Common myeloid progenitor, CD34-positive (primary cell): ENCODE measurements at regions not wholly inside any gene's neighbourhood (a gene's known extent, or its start where the extent isn't known, plus 50 kb on each side); places are given as distances from the start of the nearest gene placed in this dataset.

ENCODE experiments used
- CTCF ChIA-PET: fragments of 350-600 bp; sonication (Branson Sonifier 250); formaldehyde crosslinking; loops from one replicate; lab custom pipeline; 2021; ENCODE audit warnings: antibody characterized with exemption; lab: Charles Lee
- POLR2A ChIA-PET: fragments of 350-600 bp; sonication (Branson Sonifier 250); formaldehyde crosslinking; loops from one replicate; lab custom pipeline; 2021; ENCODE audit warnings: antibody characterized with exemption; lab: Charles Lee
- DNase-seq, 3 donors: peaks; one replicate each; pipeline versions ENCODE4 v3.0.0 to v3.0.0-alpha.2; 2013
- H3K27ac ChIP-seq, 2 experiments: 1 replicate in 1 of 2; 2 replicates in 1 of 2; pipeline ENCODE4 v1.7.0; 2013; ENCODE audit warnings: inconsistent platforms in 2 of 2, low read length in 2 of 2, mild to moderate bottlenecking in 2 of 2, low read depth in 1 of 2, moderate library complexity in 1 of 2; ENCODE audit not compliant: severe bottlenecking in 2 of 2, insufficient read depth in 1 of 2, poor library complexity in 1 of 2
- H3K27me3 ChIP-seq, 5 experiments: replicated peaks in 2 of 5; 1 replicate in 3 of 5; 2 replicates in 2 of 5; pipeline versions ENCODE4 v1.6.1 to v1.7.0; 2013; ENCODE audit warnings: low read length in 4 of 5, mild to moderate bottlenecking in 2 of 5, moderate library complexity in 2 of 5, inconsistent platforms in 1 of 5; ENCODE audit not compliant: insufficient read depth in 5 of 5, control insufficient read depth in 4 of 5
- H3K36me3 ChIP-seq, 4 experiments: 1 replicate in 2 of 4; 2 replicates in 2 of 4; pipeline versions ENCODE4 v1.6.1 to v1.7.0; 2013; ENCODE audit warnings: low read length in 3 of 4, control low read depth in 1 of 4, mild to moderate bottlenecking in 1 of 4; ENCODE audit not compliant: control insufficient read depth in 4 of 4, insufficient read depth in 4 of 4
- H3K4me1 ChIP-seq, 4 experiments: 1 replicate in 3 of 4; 2 replicates in 1 of 4; pipeline versions ENCODE4 v1.6.1 to v1.7.1; 2013; ENCODE audit warnings: low read length in 3 of 4, mild to moderate bottlenecking in 3 of 4, control low read depth in 1 of 4, inconsistent platforms in 1 of 4, moderate library complexity in 1 of 4; ENCODE audit not compliant: control insufficient read depth in 4 of 4, insufficient read depth in 4 of 4; ENCODE audit errors: control extremely low read depth in 1 of 4
- H3K4me3 ChIP-seq, 7 experiments: 1 replicate in 4 of 7; 2 replicates in 3 of 7; pipeline versions ENCODE4 v1.5.1 to v1.7.0; 2013; ENCODE audit warnings: mild to moderate bottlenecking in 7 of 7, low read length in 6 of 7, moderate library complexity in 6 of 7, inconsistent platforms in 2 of 7, low read depth in 2 of 7, control low read depth in 1 of 7; ENCODE audit not compliant: insufficient read depth in 4 of 7, control insufficient read depth in 1 of 7; ENCODE audit errors: extremely low read depth in 1 of 7
- H3K9me3 ChIP-seq, 5 experiments: 1 replicate in 4 of 5; 2 replicates in 1 of 5; pipeline versions ENCODE4 v1.6.1 to v1.7.1; 2013; ENCODE audit warnings: low read length in 4 of 5, mild to moderate bottlenecking in 2 of 5, inconsistent platforms in 1 of 5, low read depth in 1 of 5, moderate library complexity in 1 of 5; ENCODE audit not compliant: control insufficient read depth in 4 of 5, insufficient read depth in 2 of 5; ENCODE audit errors: control extremely low read depth in 1 of 5
- WGBS: methylation state at CpG from one replicate; pipeline ENCODE4 v1.1.5; 2013; ENCODE audit not compliant: insufficient coverage; 5-methylcytosine and 5-hydroxymethylcytosine counted together

- ChIA-PET POLR2A (no interaction called here), CTCF (no interaction called here)
- Histone ChIP-seq H3K9me3 (no peaks in the 10 kb centered on the region), H3K27me3 (peaks cover 0 to 4% (median 0%) of the 10 kb centered on the region in 5 experiments), H3K4me1 (no peaks in the 10 kb centered on the region), H3K36me3 (no peaks in the 10 kb centered on the region), H3K27ac (no peak overlapping the region), H3K4me3 (no peak overlapping the region)
- WGBS: 86% methylated on average over 19 of the region's 19 CpGs
- DNase-seq: no peak
Observed at GRCh38 chr6:163725008-163725941, 310.8 kb downstream of the QKI start.

DNA sequence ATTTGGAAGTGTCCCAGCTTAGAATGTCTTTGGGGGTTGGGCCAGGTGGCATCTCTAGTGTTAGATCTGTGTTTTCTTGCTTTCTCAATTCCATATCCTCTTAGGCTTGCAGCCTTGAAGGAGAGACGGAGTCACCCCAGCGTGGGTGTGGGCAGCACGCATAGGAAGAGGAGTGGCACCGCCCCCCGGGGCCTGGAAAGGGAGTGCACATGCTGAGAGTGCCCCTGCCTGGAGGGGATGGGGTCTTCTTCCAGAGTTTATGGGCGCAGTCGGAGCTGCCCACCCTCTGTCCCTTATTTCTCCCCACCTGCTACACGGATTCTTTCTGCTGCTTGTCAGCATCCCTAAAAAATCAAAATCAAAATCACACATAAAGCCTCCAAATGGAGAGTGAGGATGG is 309.7 kb downstream of the QKI start:
- Histone ChIP-seq H3K9me3 (no peaks in the 10 kb centered on the region), H3K27me3 (peaks cover 0 to 4% (median 0%) of the 10 kb centered on the region in 5 experiments), H3K36me3 (no peaks in the 10 kb centered on the region), H3K27ac (no peak overlapping the region), H3K4me1 (no peaks in the 10 kb centered on the region), H3K4me3 (no peak overlapping the region)
- DNase-seq: no peak
- ChIA-PET POLR2A (no interaction called here), CTCF (interaction anchor here (0.7 kb wide), 1 partner anchor 20 kb away, joined by 3 read pairs; no protein-coding TSS in a partner anchor)
- WGBS: 96% methylated on average over 4 of the region's 8 CpGs

- Histone ChIP-seq H3K27ac (no peak overlapping the region), H3K27me3 (peaks cover 0 to 3% (median 0%) of the 10 kb centered on the region in 5 experiments), H3K36me3 (no peaks in the 10 kb centered on the region), H3K4me3 (no peak overlapping the region), H3K9me3 (no peaks in the 10 kb centered on the region), H3K4me1 (no peaks in the 10 kb centered on the region)
- CTCF ChIA-PET: interaction anchor here (0.7 kb wide), 1 partner anchor 19 kb away, joined by 3 read pairs; no protein-coding TSS in a partner anchor
- no peak for DNase-seq
- POLR2A ChIA-PET: no interaction called here
- 94% methylated on average over 8 of the region's 8 CpGs for WGBS
Observed at GRCh38 chr6:163723759-163724158, 309.2 kb downstream of the QKI start.

DNA sequence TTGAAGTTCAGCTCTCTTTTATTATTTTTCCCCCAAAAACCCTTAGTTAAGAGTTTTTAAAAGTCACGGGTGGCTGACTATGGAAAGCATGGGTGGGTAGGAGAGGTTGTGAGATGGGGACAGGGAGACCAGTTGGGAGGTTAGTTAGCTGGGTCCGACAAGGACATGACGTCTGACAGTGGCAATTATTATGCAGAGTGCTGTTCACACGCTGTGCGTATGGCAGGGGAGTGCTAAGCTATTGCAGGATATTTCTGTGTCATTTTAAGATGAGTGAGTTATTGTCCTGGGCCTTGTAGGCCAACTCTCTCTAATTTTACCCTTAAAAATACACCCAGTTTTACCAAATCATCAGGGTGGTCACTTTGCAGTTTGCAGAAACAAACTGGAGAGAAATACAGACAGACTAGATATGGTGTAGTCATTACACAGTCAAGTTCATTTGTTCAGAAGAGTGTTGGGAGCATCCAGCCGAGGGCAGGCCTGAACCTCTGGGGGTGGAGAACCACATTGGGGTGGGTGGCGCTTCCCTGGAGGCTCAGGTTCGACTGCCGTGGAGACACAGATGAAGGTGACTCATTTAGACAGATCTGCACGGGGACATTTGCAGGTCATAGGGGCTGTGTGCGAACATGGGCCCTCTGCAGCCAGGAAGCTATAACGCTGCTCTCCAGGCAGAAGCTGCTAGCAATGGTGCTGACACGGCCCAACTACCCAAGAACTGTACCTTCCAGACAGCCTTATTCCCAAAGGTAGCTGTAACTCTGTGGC is 307.6 kb downstream of the QKI start:
- 99% methylated on average over 10 of the region's 13 CpGs for WGBS
- no peak overlapping the region for H3K27ac ChIP-seq
- H3K9me3 ChIP-seq: no peaks in the 10 kb centered on the region
- POLR2A ChIA-PET: interaction anchor here (0.6 kb wide), 1 partner anchor 97 kb away, joined by 3 read pairs; no protein-coding TSS in a partner anchor
- H3K27me3 ChIP-seq: peaks cover 0 to 3% (median 0%) of the 10 kb centered on the region in 5 experiments
- DNase-seq: no peak
- no peak overlapping the region for H3K4me3 ChIP-seq
- H3K36me3 ChIP-seq: no peaks in the 10 kb centered on the region
- no peaks in the 10 kb centered on the region for H3K4me1 ChIP-seq
- CTCF ChIA-PET: interaction anchor here (2.8 kb wide), 1 partner anchor 10 kb away, joined by 8 read pairs; no protein-coding TSS in a partner anchor

DNA sequence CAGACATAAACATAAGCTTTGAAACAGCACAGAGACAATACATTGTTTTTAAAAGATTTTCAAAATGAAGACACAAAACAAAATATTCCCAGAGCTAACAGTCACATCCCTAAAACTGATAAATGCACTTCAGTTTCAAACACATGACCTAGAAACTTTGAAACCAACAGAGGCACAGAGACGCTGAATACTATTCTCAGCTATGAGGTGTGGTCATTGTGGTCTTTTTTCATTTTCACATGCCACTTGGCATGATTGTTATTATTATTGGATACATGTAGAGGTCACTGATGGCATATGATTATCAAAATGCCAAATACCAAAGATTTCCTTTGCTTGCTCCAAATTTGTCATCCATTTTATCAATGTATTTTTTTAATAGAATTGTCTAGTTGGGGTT is 306.9 kb downstream of the QKI start:
- Histone ChIP-seq H3K9me3 (no peaks in the 10 kb centered on the region), H3K36me3 (no peaks in the 10 kb centered on the region), H3K27me3 (peaks cover 0 to 3% (median 0%) of the 10 kb centered on the region in 5 experiments), H3K4me3 (no peak overlapping the region), H3K27ac (no peak overlapping the region), H3K4me1 (peaks cover 0 to 6% (median 0%) of the 10 kb centered on the region in 4 experiments)
- DNase-seq: no peak
- CTCF ChIA-PET: interaction anchor here (2.8 kb wide), 1 partner anchor 9 kb away, joined by 8 read pairs; no protein-coding TSS in a partner anchor
- WGBS: no CpG with 5 or more reads among the region's 1 CpG
- POLR2A ChIA-PET: interaction anchor here (0.6 kb wide), 1 partner anchor 98 kb away, joined by 3 read pairs; no protein-coding TSS in a partner anchor

- no peaks in the 10 kb centered on the region for H3K9me3 ChIP-seq
- ChIA-PET POLR2A (no interaction called here), CTCF (interaction anchor here (2.8 kb wide), 1 partner anchor 9 kb away, joined by 8 read pairs; no protein-coding TSS in a partner anchor)
- H3K27ac ChIP-seq: no peak overlapping the region
- no peak overlapping the region for H3K4me3 ChIP-seq
- H3K27me3 ChIP-seq: peaks cover 0 to 3% (median 0%) of the 10 kb centered on the region in 5 experiments
- no peak for DNase-seq
- H3K36me3 ChIP-seq: no peaks in the 10 kb centered on the region
- 100% methylated on average over 2 of the region's 4 CpGs for WGBS
- peaks cover 0 to 7% (median 0%) of the 10 kb centered on the region in 4 experiments for H3K4me1 ChIP-seq
Observed at GRCh38 chr6:163720460-163721235, 306.1 kb downstream of the QKI start.
